ENCODE measurements at regions not wholly inside any gene's neighbourhood (a gene's known extent, or its start where the extent isn't known, plus 50 kb on each side); places are given as distances from the start of the nearest gene placed in this dataset.

DNA sequence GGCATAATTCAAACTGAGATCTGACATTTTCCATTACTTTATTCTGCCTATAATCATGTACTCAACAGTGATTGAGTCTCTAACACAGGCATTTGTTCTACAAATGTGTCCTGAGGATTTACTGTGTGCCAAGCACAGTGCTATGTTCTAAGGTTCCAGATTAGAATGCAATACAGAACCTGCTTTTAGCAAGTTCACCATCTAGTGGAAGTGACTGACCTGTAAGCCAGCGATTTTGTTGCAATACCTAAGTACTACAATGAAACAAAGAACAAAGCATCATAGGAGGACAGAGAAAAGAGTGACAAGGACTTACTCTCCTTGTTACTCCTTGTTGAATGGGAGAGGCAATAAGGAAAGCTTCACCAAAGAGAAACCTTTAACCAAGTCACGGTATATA is 348.1 kb downstream of the ELAVL2 start:
- FAIRE-seq: no peak

DNA sequence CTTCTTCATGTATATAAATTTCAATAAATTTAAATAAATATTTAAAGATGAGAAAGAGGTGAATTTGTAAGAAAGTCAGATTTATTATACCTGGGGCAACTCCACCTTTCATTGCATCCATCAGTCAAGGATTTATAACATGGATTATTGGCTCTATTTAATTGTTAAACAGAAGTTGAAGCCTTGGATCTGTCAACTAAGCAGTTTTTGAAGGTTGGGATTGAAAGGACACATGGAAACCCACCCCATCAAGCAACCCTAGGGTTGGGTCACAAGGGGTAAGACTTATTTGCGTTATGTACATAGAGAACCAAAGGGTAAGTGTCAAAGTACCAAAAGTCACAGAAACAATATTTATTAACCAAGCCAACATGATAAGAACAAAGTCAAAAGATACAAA is 342.5 kb downstream of the ELAVL2 start:
- no peak for FAIRE-seq

DNA sequence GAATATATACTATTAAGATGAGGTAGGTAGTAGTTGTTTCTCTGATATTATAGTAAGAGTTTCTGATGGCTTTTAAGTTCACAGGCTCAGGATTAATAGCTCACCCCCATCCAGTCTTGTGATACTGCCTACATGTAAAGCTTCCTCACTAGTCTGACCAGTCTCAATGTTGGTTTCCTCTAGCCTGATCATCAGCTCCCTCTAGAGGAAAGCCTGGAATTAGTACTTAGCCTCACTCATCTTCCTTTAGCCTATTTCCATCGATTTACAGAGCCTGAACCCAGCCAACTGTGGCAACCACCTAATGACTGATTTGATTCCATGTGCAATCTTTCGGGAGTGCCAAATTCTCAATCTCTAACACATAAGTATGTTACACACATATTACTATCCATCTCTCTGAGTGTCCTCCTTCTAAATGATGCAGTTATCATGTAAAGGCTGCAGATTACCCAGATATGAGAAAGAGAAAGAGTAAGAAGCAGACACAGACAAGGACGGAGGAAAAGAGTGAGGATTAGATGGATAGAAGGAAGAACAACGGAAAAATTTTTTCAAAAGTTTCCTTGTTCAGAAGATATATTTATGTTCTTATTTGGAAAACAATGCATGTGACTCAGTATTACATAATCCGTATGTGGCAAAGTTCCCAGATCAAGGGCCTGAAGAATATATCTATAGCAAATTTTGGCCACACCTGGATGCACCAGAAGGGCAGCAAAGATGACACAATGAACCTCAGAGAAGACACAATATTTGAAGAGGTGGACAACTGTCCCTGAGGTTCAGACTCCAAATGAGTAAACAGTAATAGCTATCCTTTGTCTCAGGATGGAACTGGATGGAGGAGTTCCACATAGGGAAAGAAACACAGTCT is 333.7 kb downstream of the ELAVL2 start:
- no peak for FAIRE-seq

DNA sequence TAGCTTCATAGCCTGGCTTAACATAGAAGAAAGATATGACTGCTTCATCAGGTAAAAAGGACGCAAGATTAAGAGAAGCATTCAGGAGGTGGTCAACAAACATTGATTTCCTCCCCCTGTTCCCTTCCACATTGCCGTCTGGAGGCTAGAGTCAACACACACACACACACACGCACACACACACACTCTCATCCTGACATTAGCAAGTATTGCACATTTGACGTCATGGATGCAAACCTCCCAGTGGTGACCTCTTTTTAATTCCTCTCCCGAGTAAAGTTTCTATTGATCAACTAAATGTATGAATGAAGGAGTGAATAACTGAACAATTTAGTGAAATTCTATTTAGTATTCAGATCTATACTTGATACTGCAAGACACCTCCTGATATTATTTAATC is 332.8 kb downstream of the ELAVL2 start:
- no peak for FAIRE-seq

DNA sequence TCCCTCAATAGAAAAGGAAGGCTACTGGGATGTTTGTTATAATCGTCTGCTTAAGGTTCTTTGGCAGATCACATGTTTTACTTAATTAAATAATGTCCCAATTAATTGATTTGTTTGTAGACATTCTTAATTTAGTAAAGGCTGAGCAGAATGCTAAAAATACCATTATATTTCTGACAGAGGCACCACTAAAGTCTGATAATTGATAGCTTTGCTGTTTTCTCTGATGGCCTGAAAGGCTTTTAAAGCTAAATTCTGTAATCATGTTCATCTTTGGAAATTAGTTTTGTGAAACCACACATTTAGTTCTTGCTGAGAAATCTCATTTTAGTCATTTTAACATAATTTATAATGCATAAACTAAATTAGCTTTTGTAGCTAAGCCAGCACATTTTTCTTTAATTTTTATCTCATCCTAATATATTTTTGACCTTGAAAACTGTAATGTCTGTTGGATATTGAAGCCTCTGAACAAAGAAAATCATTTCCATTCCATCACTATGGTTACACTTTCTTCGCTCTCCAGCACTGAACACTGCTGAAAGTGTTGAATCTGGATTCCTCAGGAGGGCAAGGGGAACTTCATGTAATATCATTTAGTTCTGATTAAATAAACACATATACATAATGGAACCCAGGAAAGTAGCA is 329.4 kb downstream of the ELAVL2 start:
- FAIRE-seq: no peak

DNA sequence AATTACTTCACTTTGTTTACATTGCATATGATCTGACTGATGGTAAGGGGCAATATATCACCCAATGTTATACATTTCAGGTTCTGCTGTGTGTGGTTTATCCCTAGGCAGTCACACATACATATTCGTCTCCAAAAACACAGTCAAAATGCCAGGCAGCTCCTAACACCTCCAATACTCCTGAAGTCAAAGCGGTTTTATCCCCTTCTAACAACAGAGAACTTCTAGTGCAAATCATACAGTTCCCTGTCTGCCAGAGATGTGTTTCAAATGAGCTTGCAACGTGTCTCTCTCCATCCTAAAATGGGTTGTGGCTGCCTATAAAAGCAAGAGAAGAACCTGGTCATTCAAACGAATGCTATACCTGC is 328.9 kb downstream of the ELAVL2 start:
- no peak for FAIRE-seq

DNA sequence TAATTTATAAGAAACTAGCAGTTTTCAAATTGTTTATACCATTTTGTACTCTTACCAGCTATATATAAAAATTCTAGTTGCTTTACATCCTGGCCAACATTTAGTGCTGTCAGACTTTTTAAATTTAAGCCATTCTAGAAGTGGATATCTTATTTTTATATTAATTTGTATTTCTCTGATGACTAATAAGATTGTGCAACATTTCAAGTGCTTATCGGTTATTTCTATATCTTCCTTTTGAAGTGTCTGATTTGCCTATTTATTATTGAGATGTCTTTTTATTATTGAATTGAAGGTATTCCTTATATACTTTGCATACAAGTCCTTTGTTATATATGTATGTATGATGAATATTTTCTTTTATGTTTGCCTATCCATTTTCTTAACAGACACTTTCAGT is 324.0 kb downstream of the ELAVL2 start:
- FAIRE-seq: no peak

DNA sequence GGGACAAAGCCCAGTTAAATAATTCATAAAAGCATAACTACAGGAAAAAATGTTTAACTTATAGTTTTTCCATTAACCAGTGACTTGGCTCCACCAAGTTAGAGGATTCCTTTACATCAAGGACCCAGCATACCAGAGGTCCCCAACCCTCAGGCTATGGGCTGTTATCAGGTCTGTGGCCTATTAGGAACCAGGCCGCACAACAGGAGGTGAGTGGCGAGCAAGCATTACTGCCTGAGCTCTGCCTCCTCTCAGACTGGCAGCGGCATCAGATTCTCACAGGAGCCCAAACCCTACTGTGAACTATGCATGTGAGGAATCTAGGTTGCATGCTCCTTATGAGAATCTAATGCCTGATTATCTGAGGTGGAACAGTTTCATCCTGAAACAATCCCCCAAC is 303.1 kb downstream of the ELAVL2 start:
- no peak for FAIRE-seq

DNA sequence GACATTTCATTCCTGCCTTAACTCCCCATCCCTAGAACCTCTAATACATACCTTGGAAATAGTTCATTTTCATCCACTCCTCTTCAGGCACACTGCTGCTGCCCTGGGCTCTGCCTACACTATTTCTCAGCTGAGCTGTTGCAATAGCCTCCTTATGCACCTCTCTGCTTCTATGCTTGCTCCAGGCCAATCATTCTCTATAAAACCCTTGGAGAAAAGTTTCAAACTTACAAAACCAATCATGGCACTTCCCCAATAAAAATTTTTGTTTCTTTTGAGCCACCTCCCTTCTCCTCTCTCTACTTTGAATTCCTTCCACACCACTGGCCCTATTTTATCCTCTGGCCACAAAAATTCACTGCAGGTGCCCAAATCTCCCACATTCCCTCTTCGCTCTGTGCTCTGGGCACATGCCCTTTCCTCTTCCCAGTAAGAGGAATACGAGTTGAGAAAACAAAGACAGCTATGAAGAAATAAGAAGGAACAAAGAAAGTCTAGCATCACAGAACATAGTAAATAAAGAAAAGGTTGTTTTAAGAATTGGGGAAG is 301.4 kb downstream of the ELAVL2 start:
- FAIRE-seq: no peak

DNA sequence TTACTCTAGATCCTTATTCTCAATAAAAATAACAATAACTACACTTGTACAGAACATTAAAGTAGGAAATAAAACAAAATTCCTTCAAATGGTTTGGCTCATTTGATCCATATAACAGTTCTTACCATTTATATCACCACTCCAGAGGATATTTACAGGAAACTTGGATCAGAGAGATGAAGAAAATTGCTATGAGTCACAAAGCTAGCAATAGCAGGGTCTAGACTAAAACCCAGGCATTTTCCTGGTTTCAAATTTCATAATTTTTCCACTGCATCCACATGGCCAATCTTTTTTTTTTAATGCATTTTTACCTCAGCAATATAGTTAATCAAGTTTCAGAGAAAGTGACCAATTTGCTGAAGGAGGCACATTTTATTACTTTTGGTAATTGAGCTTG is 299.2 kb downstream of the ELAVL2 start:
- no peak for FAIRE-seq

DNA sequence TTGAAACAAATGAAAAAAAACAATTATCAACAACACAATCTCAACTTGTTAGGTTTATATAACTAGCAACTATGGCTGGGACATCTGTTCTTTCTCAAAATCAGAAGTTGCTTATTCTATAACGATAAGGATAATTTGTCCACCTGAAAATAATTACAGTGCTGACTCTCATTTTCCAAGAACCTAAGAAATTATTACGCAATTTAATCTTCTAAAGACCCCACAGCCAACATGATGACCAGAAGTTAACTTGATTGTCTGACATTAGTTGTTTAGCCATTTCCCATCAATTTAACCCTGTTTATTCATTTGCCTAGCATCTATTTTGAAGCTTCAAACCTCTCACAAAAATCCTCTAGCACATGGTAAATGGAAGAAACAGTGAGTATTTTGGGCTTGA is 293.8 kb downstream of the ELAVL2 start:
- FAIRE-seq: no peak

DNA sequence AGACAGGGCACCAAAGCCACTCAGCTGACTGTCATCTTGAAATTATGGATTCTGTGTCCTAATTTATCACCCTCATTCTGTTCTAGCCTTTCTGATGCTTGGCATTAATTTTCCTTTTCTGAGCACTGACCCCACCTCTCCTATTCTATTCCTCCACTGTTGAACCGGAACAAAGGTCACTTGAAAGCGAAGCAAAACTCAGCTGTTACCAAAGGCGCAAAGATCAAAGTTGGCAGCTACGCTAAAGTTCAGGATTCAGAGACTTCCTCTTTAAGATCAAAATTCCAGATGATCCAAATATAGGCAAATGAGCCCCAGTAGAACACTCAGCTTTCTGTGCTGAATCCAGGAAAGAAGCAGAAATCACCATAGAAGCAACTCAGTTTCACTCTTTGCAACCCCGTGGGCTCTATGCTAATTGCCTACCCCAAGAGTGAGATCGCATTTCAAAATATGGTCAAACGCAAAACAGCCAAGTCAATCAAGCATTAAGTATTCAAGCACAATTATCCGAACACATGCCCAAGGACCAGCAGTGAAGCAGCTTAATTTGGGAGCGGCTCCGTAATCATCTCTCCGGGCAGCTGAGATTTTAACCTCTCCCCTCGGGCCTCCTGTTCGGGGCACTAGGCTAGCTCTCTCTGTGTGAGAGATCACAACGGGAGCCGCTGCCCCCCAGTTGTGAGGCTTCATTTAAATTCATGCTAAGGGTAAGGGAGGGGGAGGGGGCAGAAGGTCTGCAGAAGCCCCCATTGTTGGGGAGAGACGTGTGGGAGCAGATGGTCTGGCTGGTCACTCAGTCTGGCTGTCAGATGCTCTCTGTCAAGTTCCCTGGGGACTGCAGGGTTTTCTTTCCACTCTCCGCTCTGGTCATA is 288.6 kb downstream of the ELAVL2 start:
- no peak for FAIRE-seq

DNA sequence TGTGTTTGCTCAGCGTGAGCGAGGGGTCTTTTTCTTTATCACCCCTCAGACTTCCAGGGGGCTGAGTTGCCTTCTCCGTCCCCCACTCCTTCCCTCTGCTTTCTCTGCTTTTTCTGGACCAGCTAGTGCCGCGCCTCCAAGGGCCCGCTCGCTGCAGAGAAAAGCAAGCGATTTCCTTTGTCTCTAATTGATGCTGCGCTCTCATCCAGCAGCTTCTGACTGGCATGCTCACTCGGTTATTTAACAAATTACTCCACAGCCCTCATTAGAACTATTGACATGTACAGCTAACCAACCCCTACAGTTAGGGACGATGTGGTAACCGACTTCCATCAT is 288.0 kb downstream of the ELAVL2 start:
- no peak for FAIRE-seq

DNA sequence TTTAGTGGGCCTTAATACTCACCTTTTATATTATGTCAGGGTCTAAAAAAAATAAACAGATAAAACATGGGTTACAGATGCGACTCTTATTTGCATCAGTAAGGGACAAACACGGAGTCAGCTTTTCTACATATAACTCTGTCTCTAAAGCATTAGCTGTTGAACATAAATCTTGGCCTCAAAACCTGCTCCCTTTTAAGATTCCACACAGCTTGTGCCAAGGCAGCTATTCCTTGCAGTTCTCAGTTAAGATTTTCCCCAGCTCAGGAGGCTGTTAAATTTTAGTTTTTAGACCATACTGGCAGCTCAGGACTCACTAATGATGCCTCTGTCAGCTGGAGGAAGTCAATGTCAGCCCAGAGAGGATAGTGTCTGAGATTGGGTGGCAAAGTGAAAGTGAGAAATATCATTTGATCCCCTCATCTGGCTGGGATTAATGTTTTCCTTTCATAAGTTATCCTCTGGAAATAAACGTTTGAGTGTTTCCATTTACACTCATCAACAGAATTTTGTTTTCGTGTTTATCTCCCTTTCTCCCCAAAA is 287.5 kb downstream of the ELAVL2 start:
- no peak for FAIRE-seq

DNA sequence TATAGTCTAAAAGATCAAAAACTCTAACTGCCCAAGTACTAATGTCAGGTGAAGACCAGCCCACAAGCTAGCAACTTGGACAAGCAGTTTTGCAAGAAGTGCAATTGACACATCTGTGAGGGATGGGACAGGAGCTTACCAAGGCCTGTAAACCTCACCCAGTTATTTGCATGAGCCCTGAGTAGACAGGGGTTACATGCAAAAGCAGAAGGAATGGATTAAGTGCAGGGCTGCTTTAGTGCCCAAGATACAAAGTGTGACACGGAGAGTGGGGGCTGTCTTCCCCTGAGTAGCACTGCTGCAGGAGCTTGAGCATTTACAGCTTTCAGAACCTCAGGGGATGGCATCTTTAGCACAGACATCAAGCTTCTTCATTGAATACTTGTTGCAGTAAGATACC is 286.7 kb downstream of the ELAVL2 start:
- no peak for FAIRE-seq

DNA sequence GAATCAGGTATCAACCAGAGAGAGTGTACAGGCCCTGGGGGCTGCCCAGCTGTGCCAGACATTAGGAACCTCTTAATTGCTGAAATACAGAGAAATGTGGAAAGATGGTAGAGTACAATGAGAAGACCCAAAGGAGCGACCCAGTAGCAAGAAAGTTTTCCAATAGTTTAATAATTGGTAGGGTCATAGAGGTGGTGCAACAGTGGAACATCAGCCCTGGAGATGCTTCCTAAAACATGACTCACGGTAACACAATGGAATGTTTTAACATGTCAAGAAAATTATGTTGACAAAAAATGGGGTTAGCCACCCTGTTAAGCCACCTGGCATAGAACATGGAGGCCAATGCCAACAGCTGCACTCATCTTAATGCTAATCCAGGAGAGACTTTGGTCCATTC is 284.1 kb downstream of the ELAVL2 start:
- FAIRE-seq: no peak

DNA sequence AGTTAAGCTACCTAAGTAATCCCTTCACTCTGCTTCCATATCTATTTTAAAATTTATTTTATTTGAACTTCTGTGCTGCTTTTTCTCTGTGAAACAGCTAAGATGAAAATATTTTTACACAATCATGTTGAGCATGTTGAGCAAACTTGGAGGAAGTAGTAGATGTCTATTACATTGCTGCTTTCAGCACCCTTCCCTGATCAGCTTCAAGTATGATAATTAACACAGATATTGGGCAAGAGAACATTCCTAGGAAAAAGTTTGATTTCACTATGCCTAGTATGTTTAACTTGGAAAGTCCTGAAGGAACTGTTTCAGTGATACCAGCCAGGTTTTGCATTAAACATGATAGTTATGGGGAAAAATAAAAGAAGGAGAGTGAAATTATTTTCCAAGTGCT is 283.6 kb downstream of the ELAVL2 start:
- FAIRE-seq: no peak

DNA sequence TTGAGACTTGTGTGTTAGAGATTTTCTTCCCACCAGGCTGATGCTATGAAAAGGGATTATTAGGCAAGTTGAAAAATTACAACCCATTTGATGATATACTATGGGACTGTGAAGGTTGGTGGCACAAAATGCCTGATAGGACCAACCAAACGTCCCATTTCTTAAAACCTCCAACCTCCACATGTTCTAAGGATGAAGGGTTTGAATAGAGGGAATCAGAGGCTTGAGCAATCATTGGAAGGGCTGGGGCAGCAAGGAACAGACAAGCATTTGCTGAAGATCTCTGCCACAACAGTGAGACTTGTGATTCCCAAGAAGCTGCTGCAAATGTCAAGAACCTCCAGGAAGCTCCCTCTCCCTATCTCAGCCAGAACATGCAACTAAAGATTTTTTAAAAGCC is 283.1 kb downstream of the ELAVL2 start:
- FAIRE-seq: no peak

DNA sequence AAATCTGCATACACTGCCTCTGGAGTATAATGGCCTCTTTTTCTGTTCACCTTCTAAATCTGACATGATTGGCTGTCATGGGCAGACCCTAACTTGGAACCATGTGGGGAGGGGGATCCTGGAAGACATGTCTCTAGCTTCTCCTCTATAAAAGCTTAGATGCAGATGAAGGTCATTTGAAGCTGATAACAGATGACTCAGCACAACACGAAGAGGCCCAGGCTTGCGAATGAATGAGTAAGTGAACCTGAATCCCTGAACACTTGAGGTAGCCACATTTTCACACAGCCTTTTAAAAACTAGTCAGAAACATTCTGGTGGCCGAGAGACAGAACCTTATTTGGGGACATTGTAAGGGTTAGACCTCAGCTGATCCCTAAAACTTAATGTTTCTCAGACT is 282.6 kb downstream of the ELAVL2 start:
- FAIRE-seq: no peak

DNA sequence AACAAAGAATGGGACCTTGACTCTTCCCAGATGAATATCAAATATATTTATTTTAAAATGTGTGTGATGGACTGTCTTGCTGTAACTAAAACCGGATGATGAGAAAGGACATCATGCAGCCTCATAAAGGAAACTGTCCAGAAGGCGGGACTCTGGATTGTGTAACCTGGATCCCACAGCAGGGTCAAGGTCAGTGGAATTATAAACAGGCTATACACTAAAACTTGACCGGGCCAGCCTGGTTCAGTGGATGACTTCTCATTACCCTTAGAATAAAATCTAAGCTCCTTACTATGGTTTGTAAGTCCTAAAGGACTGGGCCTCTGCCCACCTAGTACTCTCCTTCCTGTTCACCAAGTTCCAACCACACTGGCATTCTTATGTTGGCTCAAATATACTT is 280.3 kb downstream of the ELAVL2 start:
- no peak for FAIRE-seq

DNA sequence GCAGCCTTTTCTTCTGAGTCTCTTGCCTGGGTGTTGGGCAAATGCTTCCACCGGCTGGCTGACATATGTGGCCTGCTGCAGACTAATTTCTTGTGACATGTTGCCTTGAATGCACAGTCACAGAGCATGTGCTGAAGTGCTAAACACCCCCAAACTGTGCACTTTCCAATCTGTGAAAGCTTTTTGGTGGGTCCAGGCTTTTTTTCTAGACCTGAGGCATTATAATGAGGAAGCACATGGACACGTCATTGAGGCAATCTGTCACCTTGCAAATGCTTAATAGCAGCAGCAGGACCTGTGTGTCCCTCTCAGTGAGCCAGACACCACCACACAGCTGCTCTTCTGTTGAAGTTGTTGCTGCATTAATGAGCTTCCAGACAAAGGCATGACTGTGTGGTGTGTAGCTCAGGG is 274.7 kb downstream of the ELAVL2 start:
- FAIRE-seq: no peak

DNA sequence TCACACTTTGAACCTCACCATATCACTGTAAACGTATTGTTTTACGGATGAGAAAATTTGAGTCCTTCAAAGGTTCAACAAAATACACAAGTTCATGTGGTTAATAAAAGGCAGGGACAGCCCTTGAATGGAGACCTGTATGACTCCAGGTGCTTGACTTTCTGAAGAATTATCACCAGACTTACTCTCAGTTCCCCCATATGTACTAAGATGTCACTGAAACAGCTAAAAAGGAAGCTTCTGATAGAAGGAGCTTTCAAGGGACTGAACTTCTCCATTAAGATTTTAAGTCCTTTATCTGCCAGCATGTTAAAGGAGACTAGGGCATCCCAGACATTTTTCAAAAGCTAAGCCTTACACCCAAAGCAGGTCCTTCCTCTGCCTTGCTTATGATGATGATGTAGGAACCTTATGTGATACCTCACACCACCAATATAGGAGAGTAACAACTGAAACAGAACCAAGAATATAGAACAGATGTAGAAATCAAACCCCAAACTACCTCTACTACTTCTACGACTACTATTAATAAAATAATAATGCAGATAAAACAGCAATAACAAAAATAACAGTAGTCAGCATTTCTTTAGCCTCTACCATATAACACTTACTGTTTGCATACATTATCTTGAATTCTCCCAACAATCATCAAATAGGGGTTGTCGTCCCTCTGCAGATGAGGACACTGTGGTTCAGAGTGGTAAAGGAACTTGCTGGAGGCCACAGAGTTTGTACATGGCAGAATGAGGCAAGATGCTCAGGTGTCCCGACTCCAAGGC is 273.9 kb downstream of the ELAVL2 start:
- no peak for FAIRE-seq

All from TTC549 (cell line).